ENCODE measurements at regions not wholly inside any gene's neighbourhood (a gene's known extent, or its start where the extent isn't known, plus 50 kb on each side); places are given as distances from the start of the nearest gene placed in this dataset.

GRCh38 chr12:3416159-3416558, 74.8 kb upstream of the PRMT8 start:
- Histone ChIP-seq H3K4me3 (replicated peaks; ENCODE audit: insufficient read depth, low read length) (no peak overlapping the region), H3K27me3 (ENCODE audit: insufficient read depth, poor library complexity, severe bottlenecking) (no peaks in the 10 kb centered on the region), H3K27ac (replicated peaks) (no peak overlapping the region)
- TF ChIP-seq, protein P1, sequence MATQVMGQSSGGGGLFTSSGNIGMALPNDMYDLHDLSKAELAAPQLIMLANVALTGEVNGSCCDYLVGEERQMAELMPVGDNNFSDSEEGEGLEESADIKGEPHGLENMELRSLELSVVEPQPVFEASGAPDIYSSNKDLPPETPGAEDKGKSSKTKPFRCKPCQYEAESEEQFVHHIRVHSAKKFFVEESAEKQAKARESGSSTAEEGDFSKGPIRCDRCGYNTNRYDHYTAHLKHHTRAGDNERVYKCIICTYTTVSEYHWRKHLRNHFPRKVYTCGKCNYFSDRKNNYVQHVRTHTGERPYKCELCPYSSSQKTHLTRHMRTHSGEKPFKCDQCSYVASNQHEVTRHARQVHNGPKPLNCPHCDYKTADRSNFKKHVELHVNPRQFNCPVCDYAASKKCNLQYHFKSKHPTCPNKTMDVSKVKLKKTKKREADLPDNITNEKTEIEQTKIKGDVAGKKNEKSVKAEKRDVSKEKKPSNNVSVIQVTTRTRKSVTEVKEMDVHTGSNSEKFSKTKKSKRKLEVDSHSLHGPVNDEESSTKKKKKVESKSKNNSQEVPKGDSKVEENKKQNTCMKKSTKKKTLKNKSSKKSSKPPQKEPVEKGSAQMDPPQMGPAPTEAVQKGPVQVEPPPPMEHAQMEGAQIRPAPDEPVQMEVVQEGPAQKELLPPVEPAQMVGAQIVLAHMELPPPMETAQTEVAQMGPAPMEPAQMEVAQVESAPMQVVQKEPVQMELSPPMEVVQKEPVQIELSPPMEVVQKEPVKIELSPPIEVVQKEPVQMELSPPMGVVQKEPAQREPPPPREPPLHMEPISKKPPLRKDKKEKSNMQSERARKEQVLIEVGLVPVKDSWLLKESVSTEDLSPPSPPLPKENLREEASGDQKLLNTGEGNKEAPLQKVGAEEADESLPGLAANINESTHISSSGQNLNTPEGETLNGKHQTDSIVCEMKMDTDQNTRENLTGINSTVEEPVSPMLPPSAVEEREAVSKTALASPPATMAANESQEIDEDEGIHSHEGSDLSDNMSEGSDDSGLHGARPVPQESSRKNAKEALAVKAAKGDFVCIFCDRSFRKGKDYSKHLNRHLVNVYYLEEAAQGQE (IDR thresholded peaks at IDR 0.05; ENCODE audit: insufficient replicate concordance, low read depth), result no peak
- TF ChIP-seq POLR2AphosphoS5 (IDR thresholded peaks at IDR 0.05; ENCODE audit: low read depth), result no peak
- TF ChIP-seq SPI1 (IDR thresholded peaks at IDR 0.05; ENCODE audit: borderline replicate concordance, low read depth), result no peak
- TF ChIP-seq GABPA (IDR thresholded peaks at IDR 0.05; ENCODE audit: low read depth), result no peak
- TF ChIP-seq, protein P2, sequence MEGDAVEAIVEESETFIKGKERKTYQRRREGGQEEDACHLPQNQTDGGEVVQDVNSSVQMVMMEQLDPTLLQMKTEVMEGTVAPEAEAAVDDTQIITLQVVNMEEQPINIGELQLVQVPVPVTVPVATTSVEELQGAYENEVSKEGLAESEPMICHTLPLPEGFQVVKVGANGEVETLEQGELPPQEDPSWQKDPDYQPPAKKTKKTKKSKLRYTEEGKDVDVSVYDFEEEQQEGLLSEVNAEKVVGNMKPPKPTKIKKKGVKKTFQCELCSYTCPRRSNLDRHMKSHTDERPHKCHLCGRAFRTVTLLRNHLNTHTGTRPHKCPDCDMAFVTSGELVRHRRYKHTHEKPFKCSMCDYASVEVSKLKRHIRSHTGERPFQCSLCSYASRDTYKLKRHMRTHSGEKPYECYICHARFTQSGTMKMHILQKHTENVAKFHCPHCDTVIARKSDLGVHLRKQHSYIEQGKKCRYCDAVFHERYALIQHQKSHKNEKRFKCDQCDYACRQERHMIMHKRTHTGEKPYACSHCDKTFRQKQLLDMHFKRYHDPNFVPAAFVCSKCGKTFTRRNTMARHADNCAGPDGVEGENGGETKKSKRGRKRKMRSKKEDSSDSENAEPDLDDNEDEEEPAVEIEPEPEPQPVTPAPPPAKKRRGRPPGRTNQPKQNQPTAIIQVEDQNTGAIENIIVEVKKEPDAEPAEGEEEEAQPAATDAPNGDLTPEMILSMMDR (IDR thresholded peaks at IDR 0.05; ENCODE audit: insufficient read depth, low read length), result no peak
- DNase-seq (ENCODE audit: low read depth in 1 of 2, low spot score in 1 of 2), result no peak

- DNase-seq (ENCODE audit: low read depth in 1 of 2, low spot score in 1 of 2), result no peak
- Histone ChIP-seq H3K27me3 (ENCODE audit: insufficient read depth, poor library complexity, severe bottlenecking) (no peaks in the 10 kb centered on the region), H3K4me3 (replicated peaks; ENCODE audit: insufficient read depth, low read length) (no peak overlapping the region), H3K27ac (replicated peaks) (no peak overlapping the region)
- TF ChIP-seq, protein P2 (IDR thresholded peaks at IDR 0.05; ENCODE audit: insufficient read depth, low read length), result no peak
- TF ChIP-seq, protein P1 (IDR thresholded peaks at IDR 0.05; ENCODE audit: insufficient replicate concordance, low read depth), result no peak
- TF ChIP-seq POLR2AphosphoS5 (IDR thresholded peaks at IDR 0.05; ENCODE audit: low read depth), result no peak
- no peak for TF ChIP-seq SPI1 (IDR thresholded peaks at IDR 0.05; ENCODE audit: borderline replicate concordance, low read depth)
- TF ChIP-seq GABPA (IDR thresholded peaks at IDR 0.05; ENCODE audit: low read depth), result no peak
These were observed 74.3 kb upstream of the PRMT8 start for GRCh38 chr12:3416670-3417069.

DNA sequence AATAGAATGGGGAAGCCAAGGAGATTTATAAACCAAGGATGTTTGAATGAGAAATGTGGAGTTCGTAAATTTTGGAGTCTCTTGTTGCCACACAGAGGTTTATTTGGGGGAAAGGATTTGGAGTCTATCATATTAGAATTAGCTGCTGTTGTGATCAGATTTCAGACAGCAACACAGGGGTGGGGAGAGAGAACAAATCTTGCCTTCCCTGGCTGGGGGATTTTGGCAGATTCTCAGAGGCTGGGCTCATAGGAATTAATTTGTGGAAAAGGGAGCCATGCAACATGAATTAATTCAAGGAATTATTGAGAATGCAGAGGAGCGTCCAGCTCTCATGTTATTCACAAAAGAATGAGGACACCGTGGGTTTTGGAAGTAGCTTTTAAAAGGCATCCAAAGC, 73.9 kb upstream of the PRMT8 start:
- DNase-seq (ENCODE audit: low read depth in 1 of 2, low spot score in 1 of 2), result no peak
- Histone ChIP-seq H3K4me3 (replicated peaks; ENCODE audit: insufficient read depth, low read length) (no peak overlapping the region), H3K27me3 (ENCODE audit: insufficient read depth, poor library complexity, severe bottlenecking) (no peaks in the 10 kb centered on the region), H3K27ac (replicated peaks) (no peak overlapping the region)
- TF ChIP-seq POLR2AphosphoS5 (IDR thresholded peaks at IDR 0.05; ENCODE audit: low read depth) (no peak), SPI1 (IDR thresholded peaks at IDR 0.05; ENCODE audit: borderline replicate concordance, low read depth) (no peak), GABPA (IDR thresholded peaks at IDR 0.05; ENCODE audit: low read depth) (no peak)
- TF ChIP-seq, protein P2 (IDR thresholded peaks at IDR 0.05; ENCODE audit: insufficient read depth, low read length), result no peak
- TF ChIP-seq, protein P1 (IDR thresholded peaks at IDR 0.05; ENCODE audit: insufficient replicate concordance, low read depth), result no peak

All from HL-60 (cell line).